ENCODE measurements at regions not wholly inside any gene's neighbourhood (a gene's known extent, or its start where the extent isn't known, plus 50 kb on each side); places are given as distances from the start of the nearest gene placed in this dataset.
"Not testable (repeated sequence)": the region's sequence is repeated elsewhere in the genome, so short reads cannot be mapped to it uniquely, and the experiment has no call there.

- DNase-seq: no peak
These were observed 420.4 kb downstream of the DSC3 start for GRCh38 chr18:30622104-30622503.

- no peak for DNase-seq
These were observed 424.0 kb downstream of the DSC3 start for GRCh38 chr18:30618567-30618966.

GRCh38 chr18:30616414-30616813 lies 426.1 kb downstream of the DSC3 start:
- no peak for DNase-seq

GRCh38 chr18:30613467-30613801 lies 429.1 kb downstream of the DSC3 start:
- no peak for DNase-seq

GRCh38 chr18:30601541-30601940 lies 441.0 kb downstream of the DSC3 start:
- DNase-seq: no peak

GRCh38 chr18:30597202-30597601 lies 445.3 kb downstream of the DSC3 start:
- DNase-seq: no peak

- no peak for DNase-seq
These were observed 445.9 kb downstream of the DSC3 start for GRCh38 chr18:30596635-30597034.

GRCh38 chr18:30595942-30596341 lies 446.6 kb downstream of the DSC3 start:
- DNase-seq: no peak

- DNase-seq: not testable (repeated sequence)
These were observed 447.6 kb downstream of the DSC3 start for GRCh38 chr18:30594911-30595310.

- DNase-seq: no peak
These were observed 451.1 kb downstream of the DSC3 start for GRCh38 chr18:30591462-30591861.

GRCh38 chr18:30588673-30589164 lies 453.8 kb downstream of the DSC3 start:
- no peak for DNase-seq

- no peak for DNase-seq
These were observed 458.8 kb downstream of the DSC3 start for GRCh38 chr18:30583768-30584167.

- DNase-seq: no peak
These were observed 460.5 kb downstream of the DSC3 start for GRCh38 chr18:30582078-30582477.

- DNase-seq: no peak
These were observed 463.8 kb downstream of the DSC3 start for GRCh38 chr18:30578707-30579106.

- DNase-seq: no peak
These were observed 470.3 kb downstream of the DSC3 start for GRCh38 chr18:30572214-30572613.

GRCh38 chr18:30568333-30568732 lies 474.2 kb downstream of the DSC3 start:
- DNase-seq: no peak

- no peak for DNase-seq
These were observed 475.7 kb downstream of the DSC3 start for GRCh38 chr18:30566877-30567276.

GRCh38 chr18:30562231-30562630 lies 480.3 kb downstream of the DSC3 start:
- no peak for DNase-seq

- no peak for DNase-seq
These were observed 486.4 kb downstream of the DSC3 start for GRCh38 chr18:30556112-30556511.

GRCh38 chr18:30545393-30545792 lies 497.1 kb downstream of the DSC3 start:
- no peak for DNase-seq

- DNase-seq: no peak
These were observed 498.4 kb downstream of the DSC3 start for GRCh38 chr18:30544141-30544540.

- DNase-seq: no peak
These were observed 508.8 kb downstream of the DSC3 start for GRCh38 chr18:30533716-30534115.

- DNase-seq: no peak
These were observed 514.6 kb downstream of the DSC3 start for GRCh38 chr18:30527917-30528316.

GRCh38 chr18:30527226-30527625 lies 515.3 kb downstream of the DSC3 start:
- DNase-seq: no peak

GRCh38 chr18:30522288-30522929 lies 520.1 kb downstream of the DSC3 start:
- DNase-seq: no peak
